Upper lobe of right lung (tissue), 1 donor: ENCODE measurements at regions not wholly inside any gene's neighbourhood (a gene's known extent, or its start where the extent isn't known, plus 50 kb on each side); places are given as distances from the start of the nearest gene placed in this dataset.

Source experiments
- ATAC-seq: fragments of 200-7000 bp; cut with Tn5 transposase; one replicate; pipeline ENCODE4 v1.9.1; 2020; ENCODE audit warnings: mild to moderate bottlenecking, moderate library complexity
- DNase-seq: peaks from one replicate; pipeline ENCODE4 v3.0.0-alpha.2; 2020
- H3K27ac ChIP-seq: fragments of 200-600 bp; one replicate; pipeline ENCODE4 v1.8.0; 2022
- H3K27me3 ChIP-seq: fragments of 200-600 bp; one replicate; pipeline ENCODE4 v1.8.0; 2022; ENCODE audit warnings: mild to moderate bottlenecking
- H3K36me3 ChIP-seq: fragments of 200-600 bp; one replicate; pipeline ENCODE4 v1.8.0; 2022
- H3K4me1 ChIP-seq: fragments of 200-600 bp; one replicate; pipeline ENCODE4 v1.8.0; 2022
- H3K4me3 ChIP-seq: fragments of 200-600 bp; one replicate; pipeline ENCODE4 v1.8.0; 2022; ENCODE audit warnings: mild to moderate bottlenecking
- H3K9me3 ChIP-seq: fragments of 200-600 bp; one replicate; pipeline ENCODE4 v1.8.0; 2022
- intact Hi-C: fragments of 100-400 bp; cut with DNase I; formaldehyde crosslinking; loops from one replicate; pipeline ENCODE4 v1.11.0; 2022
- TF ChIP-seq, protein P1 (sequence below): fragments of 200-600 bp; IDR thresholded peaks from one replicate; pipeline ENCODE4 v1.8.0; 2022; ENCODE audit warnings: antibody characterized with exemption
- donor health status: DM: no; HTN: yes; CAD: no; lungs with severe emphysema.

DNA sequence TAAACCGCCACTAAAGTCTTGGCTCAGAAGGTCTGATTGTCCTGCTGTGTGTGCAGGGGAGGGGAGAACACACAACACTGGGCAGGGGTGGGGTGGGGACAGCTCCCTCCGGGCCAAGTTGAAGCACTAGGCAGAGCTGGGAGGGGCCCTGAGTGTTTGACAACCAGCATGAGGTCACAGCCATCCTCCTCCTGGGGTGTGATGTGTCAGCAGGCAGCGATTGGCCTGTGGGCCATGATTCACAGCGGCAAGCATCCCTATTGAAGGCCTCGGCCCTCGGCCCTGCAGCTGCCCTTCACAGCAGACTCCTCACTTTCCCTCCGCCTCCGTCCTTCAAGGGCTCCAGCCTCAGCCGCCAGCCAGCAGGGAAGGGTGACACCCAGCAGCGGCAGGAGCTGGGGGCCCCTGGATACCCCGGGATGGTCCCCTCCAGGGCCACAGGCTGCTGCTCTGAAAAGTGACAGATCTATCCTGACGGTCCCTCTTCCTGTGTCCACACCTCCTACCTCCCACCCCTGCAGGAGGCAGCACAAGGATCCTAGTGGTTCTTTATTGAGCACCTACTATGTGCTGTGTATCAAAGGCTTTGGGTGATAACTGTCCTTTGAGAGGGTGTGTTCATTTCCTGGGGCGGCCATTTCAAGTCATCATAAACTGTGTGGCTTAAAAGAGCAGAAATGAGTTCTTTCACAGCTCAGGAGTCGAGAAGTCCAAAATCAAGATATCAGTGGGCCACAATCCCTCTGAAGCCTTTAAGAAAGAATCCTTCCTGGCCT, 66.0 kb upstream of the SLC25A33 start:
- Histone ChIP-seq H3K9me3 (no peaks in the 10 kb centered on the region), H3K27me3 (peaks cover 9% of the 10 kb centered on the region), H3K4me1 (no peaks in the 10 kb centered on the region), H3K36me3 (no peaks in the 10 kb centered on the region), H3K4me3 (no peak overlapping the region), H3K27ac (no peak overlapping the region)
- intact Hi-C loops = no loop called here
- DNase-seq (no peak), ATAC-seq (peak; percentile 77)
- TF ChIP-seq, protein P1, sequence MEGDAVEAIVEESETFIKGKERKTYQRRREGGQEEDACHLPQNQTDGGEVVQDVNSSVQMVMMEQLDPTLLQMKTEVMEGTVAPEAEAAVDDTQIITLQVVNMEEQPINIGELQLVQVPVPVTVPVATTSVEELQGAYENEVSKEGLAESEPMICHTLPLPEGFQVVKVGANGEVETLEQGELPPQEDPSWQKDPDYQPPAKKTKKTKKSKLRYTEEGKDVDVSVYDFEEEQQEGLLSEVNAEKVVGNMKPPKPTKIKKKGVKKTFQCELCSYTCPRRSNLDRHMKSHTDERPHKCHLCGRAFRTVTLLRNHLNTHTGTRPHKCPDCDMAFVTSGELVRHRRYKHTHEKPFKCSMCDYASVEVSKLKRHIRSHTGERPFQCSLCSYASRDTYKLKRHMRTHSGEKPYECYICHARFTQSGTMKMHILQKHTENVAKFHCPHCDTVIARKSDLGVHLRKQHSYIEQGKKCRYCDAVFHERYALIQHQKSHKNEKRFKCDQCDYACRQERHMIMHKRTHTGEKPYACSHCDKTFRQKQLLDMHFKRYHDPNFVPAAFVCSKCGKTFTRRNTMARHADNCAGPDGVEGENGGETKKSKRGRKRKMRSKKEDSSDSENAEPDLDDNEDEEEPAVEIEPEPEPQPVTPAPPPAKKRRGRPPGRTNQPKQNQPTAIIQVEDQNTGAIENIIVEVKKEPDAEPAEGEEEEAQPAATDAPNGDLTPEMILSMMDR = no peak

DNA sequence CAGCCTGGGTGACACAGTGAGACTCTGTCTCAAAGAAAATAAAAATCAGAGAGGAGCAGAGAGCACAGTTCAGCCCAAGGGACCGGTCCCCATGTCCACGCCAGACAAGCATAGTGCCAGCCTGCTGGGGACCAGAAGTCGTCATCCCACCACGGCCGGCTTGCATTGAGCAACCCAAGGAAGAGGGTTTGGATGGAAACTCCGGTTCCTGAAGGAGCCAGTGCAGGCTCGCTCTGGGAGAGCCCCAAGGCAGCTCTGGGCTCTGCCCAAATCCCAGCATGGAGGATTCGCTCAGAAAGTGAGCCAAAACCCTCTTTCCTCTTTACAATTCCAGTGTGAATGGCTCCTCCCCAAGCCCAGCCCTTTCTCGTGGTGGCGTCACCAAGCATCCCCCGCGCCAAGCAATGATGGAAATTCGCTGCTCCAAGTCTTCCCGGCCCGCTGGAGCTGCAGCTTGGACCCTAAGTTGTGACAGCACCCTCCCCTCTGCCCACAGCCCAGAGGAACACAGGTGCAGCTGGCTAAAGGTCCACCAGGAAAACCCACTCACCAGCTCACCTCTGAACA, 64.1 kb upstream of the SLC25A33 start:
- Histone ChIP-seq H3K27ac (no peak overlapping the region), H3K4me1 (no peaks in the 10 kb centered on the region), H3K4me3 (no peak overlapping the region), H3K27me3 (peaks cover 9% of the 10 kb centered on the region), H3K36me3 (no peaks in the 10 kb centered on the region), H3K9me3 (no peaks in the 10 kb centered on the region)
- DNase-seq = no peak
- no peak for ATAC-seq
- TF ChIP-seq, protein P1 = no peak
- intact Hi-C loops = no loop called here

DNA sequence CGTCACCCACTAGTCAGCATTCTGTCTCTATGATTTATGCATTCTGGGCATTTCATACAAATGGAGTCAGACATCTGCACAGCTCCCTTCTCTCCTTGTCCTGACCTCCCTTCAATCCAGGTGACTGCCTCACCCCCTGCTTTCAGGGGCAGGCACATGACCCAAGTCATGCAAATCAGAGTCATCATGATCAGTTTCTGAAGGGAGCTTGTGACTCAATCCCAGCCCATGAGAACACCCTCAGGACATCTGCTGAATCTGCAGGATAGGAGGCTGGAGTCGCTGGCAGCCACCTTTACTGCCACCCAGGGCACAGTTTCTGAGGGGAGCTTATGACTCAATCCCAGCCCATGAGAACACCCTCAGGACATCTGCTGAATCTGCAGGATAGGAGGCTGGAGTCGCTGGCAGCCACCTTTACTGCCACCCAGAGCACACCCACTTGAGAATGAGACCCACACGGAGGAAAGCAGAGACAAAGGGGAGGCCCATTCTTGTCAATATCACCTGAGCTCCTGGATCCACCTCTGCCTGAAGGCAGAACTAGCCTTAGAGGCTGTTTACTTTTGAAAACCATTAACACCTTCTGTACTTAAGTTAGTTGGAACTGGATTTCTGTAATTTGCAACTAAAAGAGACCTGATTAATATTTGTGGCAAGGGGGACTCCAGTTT, 62.3 kb upstream of the SLC25A33 start:
- no peak overlapping the region for H3K4me3 ChIP-seq
- TF ChIP-seq, protein P1 = no peak
- no peak for DNase-seq
- H3K36me3 ChIP-seq = no peaks in the 10 kb centered on the region
- no peak for ATAC-seq
- H3K4me1 ChIP-seq = no peaks in the 10 kb centered on the region
- peaks cover 9% of the 10 kb centered on the region for H3K27me3 ChIP-seq
- no peak overlapping the region for H3K27ac ChIP-seq
- intact Hi-C loops = no loop called here
- no peaks in the 10 kb centered on the region for H3K9me3 ChIP-seq

DNA sequence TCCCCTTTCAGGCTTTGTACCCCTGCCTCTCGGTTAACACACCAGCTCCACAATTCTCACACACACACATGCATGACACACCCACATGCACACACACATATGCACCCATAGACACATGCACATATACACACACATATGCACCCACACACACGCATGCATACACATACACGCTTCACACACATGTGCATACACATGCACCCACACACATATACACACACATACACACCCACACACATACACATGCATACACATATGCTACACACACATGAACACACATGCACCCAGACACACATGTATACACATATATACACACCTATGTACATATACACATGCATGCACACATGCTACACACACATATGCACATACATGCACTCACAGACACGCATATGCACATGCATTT, 61.7 kb upstream of the SLC25A33 start:
- Histone ChIP-seq H3K4me3 (no peak overlapping the region), H3K4me1 (no peaks in the 10 kb centered on the region), H3K27ac (no peak overlapping the region), H3K9me3 (no peaks in the 10 kb centered on the region), H3K36me3 (no peaks in the 10 kb centered on the region), H3K27me3 (peaks cover 9% of the 10 kb centered on the region)
- ATAC-seq = no peak
- intact Hi-C loops = no loop called here
- DNase-seq = no peak
- TF ChIP-seq, protein P1 = no peak

GRCh38 chr1:9478021-9478420, 61.2 kb upstream of the SLC25A33 start:
- ATAC-seq (no peak), DNase-seq (no peak)
- Histone ChIP-seq H3K36me3 (no peaks in the 10 kb centered on the region), H3K4me1 (no peaks in the 10 kb centered on the region), H3K9me3 (no peaks in the 10 kb centered on the region), H3K27ac (no peak overlapping the region), H3K4me3 (no peak overlapping the region), H3K27me3 (peaks cover 9% of the 10 kb centered on the region)
- TF ChIP-seq, protein P1 = no peak
- intact Hi-C loops = no loop called here
